PC-9 (cell line): ENCODE measurements at regions not wholly inside any gene's neighbourhood (a gene's known extent, or its start where the extent isn't known, plus 50 kb on each side); places are given as distances from the start of the nearest gene placed in this dataset.

Experiments used
- BruUV-seq: library from RNA; stranded (reverse); fragments of 400-500 nt; replicated peaks from 2 replicates; lab custom pipeline; 2021; lab: Mats Ljungman, UMichigan
- CTCF ChIA-PET: fragments of 300-600 bp; sonication (Branson Sonifier 250); formaldehyde crosslinking; loops from one replicate; lab custom pipeline; 2022; ENCODE audit warnings: antibody characterized with exemption; lab: Charles Lee
- POLR2A ChIA-PET: fragments of 300-600 bp; sonication (Branson Sonifier 250); formaldehyde crosslinking; loops from one replicate; lab custom pipeline; 2022; ENCODE audit warnings: antibody characterized with exemption; ENCODE audit not compliant: unreplicated experiment; lab: Charles Lee
- DNase-seq, 2 experiments: peaks; one replicate each; pipeline versions ENCODE4 v3.0.0 to v3.0.0-alpha.2; 2015 to 2022; ENCODE audit warnings: mixed read lengths in 1 of 2
- H2AFZ ChIP-seq: fragments of 200-600 bp; sonication (generic); 2 replicates; pipeline ENCODE4 v1.8.1; 2017; ENCODE audit warnings: antibody characterized with exemption
- H3F3A ChIP-seq: fragments of 200-600 bp; sonication (generic); 2 replicates; pipeline ENCODE4 v1.8.1; 2017; ENCODE audit warnings: antibody characterized with exemption, mild to moderate bottlenecking, low read depth; ENCODE audit not compliant: insufficient read depth
- H3K27ac ChIP-seq: fragments of 200-600 bp; sonication (generic); 2 replicates; pipeline ENCODE4 v1.6.1; 2016; ENCODE audit warnings: mixed run types
- H3K27me3 ChIP-seq: fragments of 200-600 bp; sonication (generic); 2 replicates; pipeline ENCODE4 v1.6.1; 2016; ENCODE audit warnings: low read depth, mixed run types; ENCODE audit not compliant: insufficient read depth
- H3K36me3 ChIP-seq: fragments of 200-600 bp; sonication (generic); 2 replicates; pipeline ENCODE4 v1.6.1; 2016; ENCODE audit warnings: low read depth, mixed run types
- H3K4me1 ChIP-seq: fragments of 200-600 bp; sonication (generic); replicated peaks from 2 replicates; pipeline ENCODE4 v1.6.1; 2016; ENCODE audit warnings: mixed run types; ENCODE audit not compliant: insufficient read depth
- H3K4me2 ChIP-seq: fragments of 200-600 bp; sonication (generic); 2 replicates; pipeline ENCODE4 v1.6.1; 2017; ENCODE audit warnings: mixed run types
- H3K4me3 ChIP-seq: fragments of 200-600 bp; sonication (generic); 2 replicates; pipeline ENCODE4 v1.6.1; 2016; ENCODE audit warnings: mixed run types
- H3K79me2 ChIP-seq: fragments of 200-600 bp; sonication (generic); 2 replicates; pipeline ENCODE4 v1.6.1; 2017; ENCODE audit warnings: low read depth, mixed run types
- H3K9me2 ChIP-seq: fragments of 200-600 bp; sonication (generic); 2 replicates; pipeline ENCODE4 v1.8.1; 2017; ENCODE audit warnings: mild to moderate bottlenecking; ENCODE audit not compliant: insufficient read depth
- H3K9me3 ChIP-seq: fragments of 200-600 bp; sonication (generic); 2 replicates; pipeline ENCODE4 v1.8.1; 2016; ENCODE audit warnings: low read depth; ENCODE audit not compliant: insufficient read depth
- H4K20me1 ChIP-seq: fragments of 200-600 bp; sonication (generic); 2 replicates; pipeline ENCODE4 v1.8.1; 2017; ENCODE audit not compliant: insufficient read depth
- EZH2 ChIP-seq: fragments of 200-600 bp; sonication (generic); IDR thresholded peaks from 2 replicates; pipeline ENCODE4 v1.8.0; 2017; ENCODE audit warnings: antibody characterized with exemption, low read depth
- intact Hi-C: fragments of 100-400 bp; cut with micrococcal nuclease; formaldehyde crosslinking; loops from one replicate; pipeline ENCODE4 v1.10.0; 2022; ENCODE audit not compliant: unreplicated experiment
- TF ChIP-seq, protein P1 (sequence below): fragments of 200-600 bp; sonication (generic); conservative IDR thresholded peaks from 2 replicates; pipeline ENCODE4 v1.6.1; 2017; ENCODE audit warnings: mixed run types, antibody characterized with exemption, mild to moderate bottlenecking, moderate library complexity

DNA sequence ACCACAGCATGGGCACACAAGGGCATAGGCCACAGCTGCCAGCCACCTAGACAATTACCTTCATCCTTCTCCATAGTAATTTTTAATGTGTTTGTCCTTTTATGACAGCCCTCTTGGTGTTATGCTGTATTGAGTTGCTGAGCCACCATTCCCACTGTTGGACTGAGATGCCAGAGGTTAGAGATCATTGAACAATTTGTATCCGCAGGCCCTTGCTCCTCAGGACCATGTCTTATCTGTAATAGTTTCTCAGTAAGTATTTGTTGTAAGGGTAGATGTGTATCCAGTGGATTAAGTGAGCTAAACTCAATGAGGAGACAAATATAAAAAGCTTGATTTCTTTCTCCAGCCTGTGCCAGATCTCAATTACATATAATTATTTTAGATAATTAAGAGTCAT is 832.8 kb upstream of the ID2 start:
- Histone ChIP-seq H3K9me3 (no peaks in the 10 kb centered on the region), H3K36me3 (no peaks in the 10 kb centered on the region), H3K4me1 (no peaks in the 10 kb centered on the region), H2AFZ (no peak overlapping the region), H3K79me2 (no peaks in the 10 kb centered on the region), H4K20me1 (no peaks in the 10 kb centered on the region; the same call in 1 of the 2 replicates), H3K27me3 (peaks cover 32% of the 10 kb centered on the region; the same call in 1 of the 2 replicates), H3K27ac (no peak overlapping the region), H3F3A (no peaks in the 10 kb centered on the region), H3K4me3 (no peak overlapping the region), H3K9me2 (no peaks in the 10 kb centered on the region), H3K4me2 (no peak overlapping the region)
- TF ChIP-seq, protein P1, sequence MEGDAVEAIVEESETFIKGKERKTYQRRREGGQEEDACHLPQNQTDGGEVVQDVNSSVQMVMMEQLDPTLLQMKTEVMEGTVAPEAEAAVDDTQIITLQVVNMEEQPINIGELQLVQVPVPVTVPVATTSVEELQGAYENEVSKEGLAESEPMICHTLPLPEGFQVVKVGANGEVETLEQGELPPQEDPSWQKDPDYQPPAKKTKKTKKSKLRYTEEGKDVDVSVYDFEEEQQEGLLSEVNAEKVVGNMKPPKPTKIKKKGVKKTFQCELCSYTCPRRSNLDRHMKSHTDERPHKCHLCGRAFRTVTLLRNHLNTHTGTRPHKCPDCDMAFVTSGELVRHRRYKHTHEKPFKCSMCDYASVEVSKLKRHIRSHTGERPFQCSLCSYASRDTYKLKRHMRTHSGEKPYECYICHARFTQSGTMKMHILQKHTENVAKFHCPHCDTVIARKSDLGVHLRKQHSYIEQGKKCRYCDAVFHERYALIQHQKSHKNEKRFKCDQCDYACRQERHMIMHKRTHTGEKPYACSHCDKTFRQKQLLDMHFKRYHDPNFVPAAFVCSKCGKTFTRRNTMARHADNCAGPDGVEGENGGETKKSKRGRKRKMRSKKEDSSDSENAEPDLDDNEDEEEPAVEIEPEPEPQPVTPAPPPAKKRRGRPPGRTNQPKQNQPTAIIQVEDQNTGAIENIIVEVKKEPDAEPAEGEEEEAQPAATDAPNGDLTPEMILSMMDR: no peak
- TF ChIP-seq EZH2: no peak
- CTCF ChIA-PET: no interaction called here
- BruUV-seq: no TSS peak
- POLR2A ChIA-PET: no interaction called here
- no peak for DNase-seq
- intact Hi-C loops: no loop called here

DNA sequence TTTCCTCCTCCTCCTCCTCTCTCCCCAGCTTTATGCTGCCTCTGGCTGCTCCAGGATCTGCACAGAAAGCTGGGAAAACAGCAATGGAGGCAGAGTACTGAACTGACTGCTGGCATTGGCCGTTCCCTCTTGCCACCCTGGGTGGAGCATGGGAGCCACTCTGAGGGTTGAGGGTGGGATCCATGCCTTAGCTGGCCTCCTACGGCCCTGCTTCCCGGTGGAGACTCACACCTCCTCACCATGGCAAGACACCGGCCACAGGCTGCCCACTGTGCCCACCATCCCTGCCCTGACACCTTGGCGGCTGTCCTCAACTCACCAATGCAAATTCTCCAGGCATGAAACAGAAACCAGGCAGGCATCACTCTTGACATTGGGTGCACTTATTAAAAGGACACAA is 832.3 kb upstream of the ID2 start:
- intact Hi-C loops: no loop called here
- no TSS peak for BruUV-seq
- H3K36me3 ChIP-seq: no peaks in the 10 kb centered on the region
- H3K4me2 ChIP-seq: no peak overlapping the region
- no peak overlapping the region for H3K27ac ChIP-seq
- H2AFZ ChIP-seq: no peak overlapping the region
- no peaks in the 10 kb centered on the region for H3K9me3 ChIP-seq
- H4K20me1 ChIP-seq: no peaks in the 10 kb centered on the region; the same call in 1 of the 2 replicates
- H3K4me1 ChIP-seq: no peaks in the 10 kb centered on the region
- ChIA-PET POLR2A (no interaction called here), CTCF (no interaction called here)
- DNase-seq: no peak
- H3F3A ChIP-seq: no peaks in the 10 kb centered on the region
- H3K9me2 ChIP-seq: no peaks in the 10 kb centered on the region
- TF ChIP-seq, protein P1: no peak
- TF ChIP-seq EZH2: no peak
- peaks cover 36% of the 10 kb centered on the region; the same call in 1 of the 2 replicates for H3K27me3 ChIP-seq
- H3K79me2 ChIP-seq: no peaks in the 10 kb centered on the region
- no peak overlapping the region for H3K4me3 ChIP-seq

DNA sequence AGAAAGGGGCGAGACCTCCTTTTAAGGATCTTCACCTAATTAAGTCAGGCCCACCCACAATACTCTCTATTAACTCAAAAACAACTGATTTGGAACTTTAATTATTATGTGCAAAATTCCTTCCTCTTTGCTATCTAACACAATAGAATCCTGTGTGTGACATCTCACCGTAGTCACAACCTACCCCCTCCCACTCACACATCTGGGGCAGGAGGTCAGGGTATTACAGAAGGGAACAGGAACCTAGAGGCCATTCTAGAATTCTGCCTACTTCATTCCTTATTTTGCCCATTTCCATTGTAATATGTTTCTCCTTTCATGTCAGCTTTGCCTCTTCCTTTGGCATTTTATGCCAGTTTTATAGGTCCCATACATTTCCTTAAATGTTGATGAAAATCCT is 829.3 kb upstream of the ID2 start:
- no peak for DNase-seq
- no peak overlapping the region for H3K27ac ChIP-seq
- BruUV-seq: no TSS peak
- H3K27me3 ChIP-seq: peaks cover 29% of the 10 kb centered on the region; the same call in 1 of the 2 replicates
- H3K36me3 ChIP-seq: no peaks in the 10 kb centered on the region
- ChIA-PET POLR2A (no interaction called here), CTCF (no interaction called here)
- TF ChIP-seq, protein P1: no peak
- no peak for TF ChIP-seq EZH2
- no peaks in the 10 kb centered on the region for H4K20me1 ChIP-seq
- peaks cover 3% of the 10 kb centered on the region; the same call in 1 of the 2 replicates for H3K9me2 ChIP-seq
- no peak overlapping the region for H2AFZ ChIP-seq
- H3K9me3 ChIP-seq: no peaks in the 10 kb centered on the region
- no peak overlapping the region for H3K4me2 ChIP-seq
- H3K4me3 ChIP-seq: no peak overlapping the region
- H3K79me2 ChIP-seq: no peaks in the 10 kb centered on the region
- no peaks in the 10 kb centered on the region for H3K4me1 ChIP-seq
- intact Hi-C loops: no loop called here
- H3F3A ChIP-seq: no peaks in the 10 kb centered on the region
